COLO668 (cell line): ENCODE measurements at regions not wholly inside any gene's neighbourhood (a gene's known extent, or its start where the extent isn't known, plus 50 kb on each side); places are given as distances from the start of the nearest gene placed in this dataset.

Source experiments
- DNase-seq: peaks from one replicate; lab custom pipeline; 2025; ENCODE audit not compliant: unreplicated experiment; lab: John Stamatoyannopoulos, UW

- no peak for DNase-seq
Measured at GRCh38 chr10:30793093-30793492, 163.5 kb upstream of the LYZL2 start.

DNA sequence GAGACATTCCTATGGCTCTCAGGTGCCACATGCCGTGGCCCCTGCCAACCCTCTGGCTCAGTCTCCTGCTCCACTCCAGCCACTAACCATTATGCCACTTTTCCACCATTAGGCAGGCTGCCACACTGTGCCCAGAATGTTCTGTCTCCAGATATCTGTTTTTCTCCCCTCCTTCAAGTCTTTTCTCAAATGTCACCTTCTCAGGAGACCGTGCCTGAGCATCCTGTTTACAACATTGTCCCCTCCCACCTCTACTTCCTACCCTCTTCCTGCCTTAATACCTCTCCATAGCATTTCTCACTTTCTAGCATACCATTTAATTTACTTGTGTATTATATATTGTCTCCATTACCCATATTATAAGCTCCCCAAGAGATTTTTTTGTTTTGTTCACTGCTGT, 162.5 kb upstream of the LYZL2 start:
- no peak for DNase-seq

DNA sequence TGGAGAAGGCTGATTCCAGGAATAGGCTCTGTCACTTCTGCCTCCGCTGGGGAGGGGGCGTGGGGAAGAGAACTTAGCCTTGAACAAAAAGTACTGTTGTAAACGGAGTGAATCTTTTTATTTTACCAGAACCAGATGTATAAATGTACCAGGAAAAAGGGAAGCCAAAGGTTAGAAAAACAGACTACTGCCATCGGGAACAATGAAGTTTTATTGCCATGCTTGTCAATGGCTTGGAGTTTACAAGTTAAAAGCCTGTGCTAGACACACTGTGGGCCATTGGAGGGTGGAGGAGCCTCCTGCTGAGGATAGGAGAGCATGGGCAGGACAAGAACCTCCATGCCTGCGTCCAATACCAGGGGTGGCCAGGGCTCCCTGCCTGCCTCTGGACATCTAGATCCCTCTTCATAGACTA, 161.7 kb upstream of the LYZL2 start:
- DNase-seq = no peak

GRCh38 chr10:30789806-30790205, 160.3 kb upstream of the LYZL2 start:
- DNase-seq = no peak

- DNase-seq = no peak
Measured at GRCh38 chr10:30788307-30788706, 158.8 kb upstream of the LYZL2 start.

- no peak for DNase-seq
Measured at GRCh38 chr10:30786906-30787305, 157.4 kb upstream of the LYZL2 start.

GRCh38 chr10:30786131-30786530, 156.6 kb upstream of the LYZL2 start:
- DNase-seq = no peak

GRCh38 chr10:30784897-30785605, 155.5 kb upstream of the LYZL2 start:
- DNase-seq = peak; percentile 22

- DNase-seq = no peak
Measured at GRCh38 chr10:30784524-30784896, 155.0 kb upstream of the LYZL2 start.

GRCh38 chr10:30783939-30784501, 154.5 kb upstream of the LYZL2 start:
- DNase-seq = peak; percentile 57

GRCh38 chr10:30782537-30783461, 153.2 kb upstream of the LYZL2 start:
- DNase-seq = peak; percentile 4

DNA sequence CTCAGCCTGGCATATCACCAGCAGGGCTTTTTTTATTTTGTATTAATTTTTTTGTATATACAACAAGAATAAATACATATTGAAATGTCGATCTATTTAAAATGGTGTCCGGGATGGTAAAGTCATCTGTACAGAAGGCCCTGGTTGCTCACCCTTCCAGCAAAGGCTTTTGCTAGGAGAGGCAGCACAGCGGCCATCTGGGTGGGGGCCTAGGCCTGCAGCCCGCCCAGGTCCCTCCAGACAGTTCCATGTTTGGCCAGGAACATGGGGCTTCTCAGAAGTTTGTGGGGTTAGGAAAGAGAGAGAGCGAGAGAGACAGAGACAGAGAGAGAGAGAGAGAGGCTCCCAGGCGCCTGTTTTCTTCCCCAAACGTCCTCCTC, 152.6 kb upstream of the LYZL2 start:
- no peak for DNase-seq

- DNase-seq = no peak
Measured at GRCh38 chr10:30781670-30782121, 152.1 kb upstream of the LYZL2 start.

GRCh38 chr10:30778769-30779168, 149.2 kb upstream of the LYZL2 start:
- DNase-seq = no peak

- no peak for DNase-seq
Measured at GRCh38 chr10:30775779-30776591, 146.4 kb upstream of the LYZL2 start.

DNA sequence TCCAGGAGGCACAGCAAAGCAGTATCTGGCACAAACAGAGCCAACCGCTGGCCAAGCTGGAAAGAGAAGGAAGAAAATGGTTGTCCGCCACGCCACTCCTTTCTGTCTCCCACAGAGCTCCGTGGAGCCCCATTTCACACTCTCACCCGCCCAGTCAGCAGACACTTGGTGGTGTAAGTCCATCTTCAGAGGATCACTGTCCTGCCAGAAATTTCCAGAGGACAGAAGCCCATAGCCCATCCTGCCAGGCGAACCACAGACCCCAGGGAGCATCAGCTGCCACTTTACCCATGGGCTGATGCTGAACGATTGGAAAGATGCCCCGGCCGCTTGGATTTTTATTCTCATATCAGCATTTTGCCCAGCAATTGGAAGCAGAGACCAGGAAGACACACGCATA, 144.7 kb upstream of the LYZL2 start:
- DNase-seq = no peak

- DNase-seq = no peak
Measured at GRCh38 chr10:30773501-30773900, 143.9 kb upstream of the LYZL2 start.

- DNase-seq = no peak
Measured at GRCh38 chr10:30770816-30771215, 141.3 kb upstream of the LYZL2 start.

- no peak for DNase-seq
Measured at GRCh38 chr10:30770229-30770628, 140.7 kb upstream of the LYZL2 start.

GRCh38 chr10:30769361-30769760, 139.8 kb upstream of the LYZL2 start:
- DNase-seq = no peak

GRCh38 chr10:30765616-30766015, 136.1 kb upstream of the LYZL2 start:
- no peak for DNase-seq
